Osteoblast (primary cell): ENCODE measurements at regions not wholly inside any gene's neighbourhood (a gene's known extent, or its start where the extent isn't known, plus 50 kb on each side); places are given as distances from the start of the nearest gene placed in this dataset.

Source experiments
- DNase-seq: peaks from one replicate; pipeline ENCODE4 v3.0.0; 2011; ENCODE audit warnings: low spot score, mixed read lengths; ENCODE audit not compliant: insufficient read length; ENCODE audit errors: missing footprints
- H2AFZ ChIP-seq: 2 replicates; pipeline ENCODE4 v1.6.0; 2011; ENCODE audit warnings: mild to moderate bottlenecking, low read length
- H3K27ac ChIP-seq: 2 replicates; pipeline ENCODE4 v1.5.1; 2011; ENCODE audit warnings: mild to moderate bottlenecking, low read depth, low read length, moderate library complexity
- H3K27me3 ChIP-seq: 2 replicates; pipeline ENCODE4 v1.6.0; 2012; ENCODE audit warnings: mild to moderate bottlenecking, control low read depth, inconsistent platforms, low read length, moderate library complexity; ENCODE audit not compliant: insufficient read depth
- H3K36me3 ChIP-seq: 2 replicates; pipeline ENCODE4 v1.5.1; 2011; ENCODE audit warnings: mild to moderate bottlenecking, low read length, control low read depth, moderate library complexity; ENCODE audit not compliant: insufficient read depth
- H3K4me1 ChIP-seq: 2 replicates; pipeline ENCODE4 v1.5.1; 2011; ENCODE audit warnings: mild to moderate bottlenecking, low read length, control low read depth, moderate library complexity; ENCODE audit not compliant: insufficient read depth
- H3K4me2 ChIP-seq: 2 replicates; pipeline ENCODE4 v1.6.0; 2011; ENCODE audit warnings: mild to moderate bottlenecking, low read length; ENCODE audit not compliant: insufficient read depth
- H3K4me3 ChIP-seq: fragments of 200-600 bp; sonication (generic); 3 replicates; pipeline ENCODE4 v1.5.1; 2012; ENCODE audit warnings: mild to moderate bottlenecking, low read length, inconsistent platforms; ENCODE audit not compliant: insufficient read depth
- H3K79me2 ChIP-seq: 2 replicates; pipeline ENCODE4 v1.6.0; 2012; ENCODE audit warnings: mild to moderate bottlenecking, low read length, control low read depth, inconsistent platforms; ENCODE audit not compliant: insufficient read depth
- H3K9me3 ChIP-seq: 2 replicates; pipeline ENCODE4 v1.5.1; 2011; ENCODE audit warnings: low read depth, low read length, control low read depth
- H4K20me1 ChIP-seq: 2 replicates; pipeline ENCODE4 v1.6.0; 2012; ENCODE audit warnings: mild to moderate bottlenecking, low read length, control low read depth; ENCODE audit not compliant: insufficient read depth
- TF ChIP-seq, protein P1 (sequence below): IDR thresholded peaks from 2 replicates; pipeline ENCODE4 v1.5.1; 2011; ENCODE audit warnings: mild to moderate bottlenecking, low read depth, low read length, moderate library complexity; ENCODE audit errors: extremely low read depth

- TF ChIP-seq, protein P1, sequence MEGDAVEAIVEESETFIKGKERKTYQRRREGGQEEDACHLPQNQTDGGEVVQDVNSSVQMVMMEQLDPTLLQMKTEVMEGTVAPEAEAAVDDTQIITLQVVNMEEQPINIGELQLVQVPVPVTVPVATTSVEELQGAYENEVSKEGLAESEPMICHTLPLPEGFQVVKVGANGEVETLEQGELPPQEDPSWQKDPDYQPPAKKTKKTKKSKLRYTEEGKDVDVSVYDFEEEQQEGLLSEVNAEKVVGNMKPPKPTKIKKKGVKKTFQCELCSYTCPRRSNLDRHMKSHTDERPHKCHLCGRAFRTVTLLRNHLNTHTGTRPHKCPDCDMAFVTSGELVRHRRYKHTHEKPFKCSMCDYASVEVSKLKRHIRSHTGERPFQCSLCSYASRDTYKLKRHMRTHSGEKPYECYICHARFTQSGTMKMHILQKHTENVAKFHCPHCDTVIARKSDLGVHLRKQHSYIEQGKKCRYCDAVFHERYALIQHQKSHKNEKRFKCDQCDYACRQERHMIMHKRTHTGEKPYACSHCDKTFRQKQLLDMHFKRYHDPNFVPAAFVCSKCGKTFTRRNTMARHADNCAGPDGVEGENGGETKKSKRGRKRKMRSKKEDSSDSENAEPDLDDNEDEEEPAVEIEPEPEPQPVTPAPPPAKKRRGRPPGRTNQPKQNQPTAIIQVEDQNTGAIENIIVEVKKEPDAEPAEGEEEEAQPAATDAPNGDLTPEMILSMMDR: no peak
- Histone ChIP-seq H3K4me2 (no peak overlapping the region), H2AFZ (no peak overlapping the region), H3K27me3 (no peaks in the 10 kb centered on the region), H3K9me3 (no peaks in the 10 kb centered on the region), H3K79me2 (peaks cover 5% of the 10 kb centered on the region), H3K4me1 (no peaks in the 10 kb centered on the region), H3K27ac (no peak overlapping the region), H3K36me3 (no peaks in the 10 kb centered on the region), H3K4me3 (no peak overlapping the region), H4K20me1 (peaks cover 28% of the 10 kb centered on the region)
- no peak for DNase-seq
Observed at GRCh38 chr2:74047152-74047551, 62.4 kb downstream of the TET3 start.

- Histone ChIP-seq H3K27me3 (no peaks in the 10 kb centered on the region), H4K20me1 (peaks cover 21% of the 10 kb centered on the region), H3K36me3 (no peaks in the 10 kb centered on the region), H2AFZ (no peak overlapping the region), H3K4me2 (no peak overlapping the region), H3K9me3 (no peaks in the 10 kb centered on the region), H3K4me1 (no peaks in the 10 kb centered on the region), H3K79me2 (peaks cover 3% of the 10 kb centered on the region), H3K27ac (no peak overlapping the region), H3K4me3 (no peak overlapping the region)
- no peak for DNase-seq
- TF ChIP-seq, protein P1: no peak
Observed at GRCh38 chr2:74048147-74048546, 63.4 kb downstream of the TET3 start.

DNA sequence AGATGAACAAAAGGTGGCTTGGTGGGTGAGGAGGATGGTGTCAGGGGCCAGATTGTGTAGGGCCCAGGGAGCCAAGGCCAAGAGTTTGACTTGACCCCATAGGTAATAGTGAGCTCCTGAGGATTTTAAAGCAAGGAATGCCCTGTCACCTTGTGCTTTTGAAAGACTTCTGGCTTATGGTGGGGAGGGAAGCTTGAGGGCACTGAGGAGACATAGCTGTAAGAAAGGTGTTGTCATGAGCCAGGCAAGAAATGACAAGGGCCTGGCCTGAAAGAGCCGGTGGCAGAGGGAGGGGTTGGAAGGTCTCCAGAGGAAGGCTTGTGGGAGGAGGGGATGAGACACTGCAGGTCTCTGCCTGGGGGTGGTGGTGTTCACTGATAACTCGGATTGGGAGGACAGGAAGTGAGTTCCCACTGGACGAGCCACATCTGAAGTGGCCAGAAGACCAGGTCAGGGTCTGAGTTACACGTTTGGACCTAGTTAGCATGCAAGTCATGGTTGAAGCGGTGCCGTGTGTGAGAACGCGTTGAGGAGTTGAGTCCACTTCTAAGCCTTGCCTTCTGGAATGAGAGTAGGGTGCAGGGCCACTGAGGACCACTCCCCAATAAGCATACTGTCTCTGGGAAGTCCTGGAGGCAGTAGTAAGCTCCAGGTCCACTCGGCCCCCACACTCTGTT is 64.3 kb downstream of the TET3 start:
- H3K79me2 ChIP-seq: peaks cover 2% of the 10 kb centered on the region
- H3K4me3 ChIP-seq: no peak overlapping the region
- no peak overlapping the region for H2AFZ ChIP-seq
- DNase-seq: no peak
- no peaks in the 10 kb centered on the region for H3K9me3 ChIP-seq
- no peak overlapping the region for H3K27ac ChIP-seq
- H3K27me3 ChIP-seq: no peaks in the 10 kb centered on the region
- H4K20me1 ChIP-seq: peaks cover 21% of the 10 kb centered on the region
- H3K4me2 ChIP-seq: no peak overlapping the region
- no peaks in the 10 kb centered on the region for H3K36me3 ChIP-seq
- TF ChIP-seq, protein P1: no peak
- no peaks in the 10 kb centered on the region for H3K4me1 ChIP-seq

GRCh38 chr2:74050151-74050550 is 65.4 kb downstream of the TET3 start:
- Histone ChIP-seq H3K4me3 (no peak overlapping the region), H3K79me2 (no peaks in the 10 kb centered on the region), H3K27ac (no peak overlapping the region), H3K36me3 (no peaks in the 10 kb centered on the region), H3K9me3 (no peaks in the 10 kb centered on the region), H2AFZ (no peak overlapping the region), H3K4me2 (no peak overlapping the region), H3K27me3 (no peaks in the 10 kb centered on the region), H3K4me1 (no peaks in the 10 kb centered on the region), H4K20me1 (peaks cover 16% of the 10 kb centered on the region)
- DNase-seq: no peak
- TF ChIP-seq, protein P1: no peak
